HCT116 (cell line): ENCODE measurements at regions not wholly inside any gene's neighbourhood (a gene's known extent, or its start where the extent isn't known, plus 50 kb on each side); places are given as distances from the start of the nearest gene placed in this dataset.

Source experiments
- CEBPB ChIP-seq: IDR thresholded peaks from 2 replicates; pipeline ENCODE4 v1.6.1; 2012; ENCODE audit warnings: low read depth
- ELF1 ChIP-seq: IDR thresholded peaks from 2 replicates; pipeline ENCODE4 v1.6.1; 2012; ENCODE audit warnings: low read depth, borderline replicate concordance
- EZH2 ChIP-seq: fragments of 200-600 bp; sonication (generic); IDR thresholded peaks from 2 replicates; pipeline ENCODE4 v1.6.1; 2017; ENCODE audit warnings: antibody characterized with exemption, mixed run types
- JUND ChIP-seq: IDR thresholded peaks from 2 replicates; pipeline ENCODE4 v1.6.1; 2012
- MAX ChIP-seq: IDR thresholded peaks from 2 replicates; pipeline ENCODE4 v1.6.1; 2012
- POLR2A ChIP-seq: IDR thresholded peaks from 2 replicates; pipeline ENCODE4 v1.7.0; 2011; ENCODE audit warnings: borderline replicate concordance; ENCODE audit not compliant: insufficient read depth, insufficient read length; ENCODE audit errors: extremely low read depth
- POLR2AphosphoS5 ChIP-seq: IDR thresholded peaks from 2 replicates; pipeline ENCODE4 v1.6.1; 2011; ENCODE audit warnings: mild to moderate bottlenecking, low read depth, low read length, moderate library complexity
- RAD21 ChIP-seq: IDR thresholded peaks from 2 replicates; pipeline ENCODE4 v1.6.1; 2012; ENCODE audit warnings: low read depth, mild to moderate bottlenecking
- TCF7L2 ChIP-seq: IDR thresholded peaks from 2 replicates; pipeline ENCODE4 v1.7.0; 2011; ENCODE audit warnings: borderline replicate concordance, inconsistent platforms; ENCODE audit not compliant: insufficient read depth, insufficient read length; ENCODE audit errors: extremely low read depth
- YY1 ChIP-seq: IDR thresholded peaks from 2 replicates; pipeline ENCODE4 v1.6.1; 2011; ENCODE audit warnings: low read length, low read depth, moderate library complexity, mild to moderate bottlenecking; ENCODE audit not compliant: insufficient replicate concordance; ENCODE audit errors: extremely low read depth
- ZFX ChIP-seq: fragments of 450-650 bp; IDR thresholded peaks from 2 replicates; pipeline ENCODE4 v1.6.1; 2017
- TF ChIP-seq, protein P1 (sequence below), 3 experiments: fragments of 200-600 bp in 1 of 3; sonication (generic) in 1 of 3; IDR thresholded peaks in 2 of 3; conservative IDR thresholded peaks in 1 of 3; 2 replicates each; pipeline ENCODE4 v1.5.1; 2012 to 2017; ENCODE audit warnings: low read depth in 2 of 3, low read length in 2 of 3, antibody characterized with exemption in 1 of 3, borderline replicate concordance in 1 of 3, control low read depth in 1 of 3, mild to moderate bottlenecking in 1 of 3, mixed read lengths in 1 of 3, mixed run types in 1 of 3, moderate library complexity in 1 of 3; ENCODE audit not compliant: insufficient read depth in 1 of 3
- TF ChIP-seq, protein P2 (sequence below): IDR thresholded peaks from 2 replicates; pipeline ENCODE4 v1.6.1; 2012; ENCODE audit warnings: low read depth

DNA sequence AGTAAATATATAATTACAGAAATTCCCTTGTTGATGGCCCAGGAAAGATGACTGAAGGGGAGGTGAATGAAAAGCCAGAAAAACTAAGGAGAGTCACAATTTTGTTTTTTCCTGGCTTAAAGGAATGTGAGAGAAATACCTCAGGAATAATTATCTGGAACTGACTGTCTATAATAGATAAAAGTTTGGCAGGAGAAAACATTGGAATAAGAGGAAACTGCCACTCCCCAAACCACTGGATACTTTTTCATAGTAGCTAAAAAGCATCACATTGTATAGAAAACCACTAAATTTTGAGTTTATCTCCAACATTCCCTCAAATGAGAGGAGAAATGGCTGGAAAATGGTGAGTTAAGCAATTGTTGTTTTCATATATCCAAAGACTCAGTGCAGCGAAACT is 326.0 kb downstream of the NPR3 start:
- TF ChIP-seq JUND, result no peak
- TF ChIP-seq, protein P1, sequence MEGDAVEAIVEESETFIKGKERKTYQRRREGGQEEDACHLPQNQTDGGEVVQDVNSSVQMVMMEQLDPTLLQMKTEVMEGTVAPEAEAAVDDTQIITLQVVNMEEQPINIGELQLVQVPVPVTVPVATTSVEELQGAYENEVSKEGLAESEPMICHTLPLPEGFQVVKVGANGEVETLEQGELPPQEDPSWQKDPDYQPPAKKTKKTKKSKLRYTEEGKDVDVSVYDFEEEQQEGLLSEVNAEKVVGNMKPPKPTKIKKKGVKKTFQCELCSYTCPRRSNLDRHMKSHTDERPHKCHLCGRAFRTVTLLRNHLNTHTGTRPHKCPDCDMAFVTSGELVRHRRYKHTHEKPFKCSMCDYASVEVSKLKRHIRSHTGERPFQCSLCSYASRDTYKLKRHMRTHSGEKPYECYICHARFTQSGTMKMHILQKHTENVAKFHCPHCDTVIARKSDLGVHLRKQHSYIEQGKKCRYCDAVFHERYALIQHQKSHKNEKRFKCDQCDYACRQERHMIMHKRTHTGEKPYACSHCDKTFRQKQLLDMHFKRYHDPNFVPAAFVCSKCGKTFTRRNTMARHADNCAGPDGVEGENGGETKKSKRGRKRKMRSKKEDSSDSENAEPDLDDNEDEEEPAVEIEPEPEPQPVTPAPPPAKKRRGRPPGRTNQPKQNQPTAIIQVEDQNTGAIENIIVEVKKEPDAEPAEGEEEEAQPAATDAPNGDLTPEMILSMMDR (IDR thresholded peaks at IDR 0.05 in 2 of 3, conservative IDR thresholded peaks at IDR 0.05 in 1 of 3; ENCODE audit: borderline replicate concordance in 1 of 3, insufficient read depth in 1 of 3, low read depth in 2 of 3, low read length in 2 of 3), result no peak
- TF ChIP-seq EZH2, result no peak
- no peak for TF ChIP-seq POLR2AphosphoS5
- no peak for TF ChIP-seq RAD21
- TF ChIP-seq ELF1, result no peak
- no peak for TF ChIP-seq YY1
- TF ChIP-seq ZFX, result no peak
- no peak for TF ChIP-seq POLR2A
- TF ChIP-seq MAX, result no peak
- TF ChIP-seq, protein P2, sequence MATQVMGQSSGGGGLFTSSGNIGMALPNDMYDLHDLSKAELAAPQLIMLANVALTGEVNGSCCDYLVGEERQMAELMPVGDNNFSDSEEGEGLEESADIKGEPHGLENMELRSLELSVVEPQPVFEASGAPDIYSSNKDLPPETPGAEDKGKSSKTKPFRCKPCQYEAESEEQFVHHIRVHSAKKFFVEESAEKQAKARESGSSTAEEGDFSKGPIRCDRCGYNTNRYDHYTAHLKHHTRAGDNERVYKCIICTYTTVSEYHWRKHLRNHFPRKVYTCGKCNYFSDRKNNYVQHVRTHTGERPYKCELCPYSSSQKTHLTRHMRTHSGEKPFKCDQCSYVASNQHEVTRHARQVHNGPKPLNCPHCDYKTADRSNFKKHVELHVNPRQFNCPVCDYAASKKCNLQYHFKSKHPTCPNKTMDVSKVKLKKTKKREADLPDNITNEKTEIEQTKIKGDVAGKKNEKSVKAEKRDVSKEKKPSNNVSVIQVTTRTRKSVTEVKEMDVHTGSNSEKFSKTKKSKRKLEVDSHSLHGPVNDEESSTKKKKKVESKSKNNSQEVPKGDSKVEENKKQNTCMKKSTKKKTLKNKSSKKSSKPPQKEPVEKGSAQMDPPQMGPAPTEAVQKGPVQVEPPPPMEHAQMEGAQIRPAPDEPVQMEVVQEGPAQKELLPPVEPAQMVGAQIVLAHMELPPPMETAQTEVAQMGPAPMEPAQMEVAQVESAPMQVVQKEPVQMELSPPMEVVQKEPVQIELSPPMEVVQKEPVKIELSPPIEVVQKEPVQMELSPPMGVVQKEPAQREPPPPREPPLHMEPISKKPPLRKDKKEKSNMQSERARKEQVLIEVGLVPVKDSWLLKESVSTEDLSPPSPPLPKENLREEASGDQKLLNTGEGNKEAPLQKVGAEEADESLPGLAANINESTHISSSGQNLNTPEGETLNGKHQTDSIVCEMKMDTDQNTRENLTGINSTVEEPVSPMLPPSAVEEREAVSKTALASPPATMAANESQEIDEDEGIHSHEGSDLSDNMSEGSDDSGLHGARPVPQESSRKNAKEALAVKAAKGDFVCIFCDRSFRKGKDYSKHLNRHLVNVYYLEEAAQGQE, result no peak
- TF ChIP-seq CEBPB, result no peak
- TF ChIP-seq TCF7L2, result no peak
